ENCODE measurements at regions not wholly inside any gene's neighbourhood (a gene's known extent, or its start where the extent isn't known, plus 50 kb on each side); places are given as distances from the start of the nearest gene placed in this dataset.

- no peaks in the 10 kb centered on the region for H3K4me1 ChIP-seq
- H3K36me3 ChIP-seq (ENCODE audit: control insufficient read depth, insufficient read depth, low read length), result no peaks in the 10 kb centered on the region
- ChIA-PET CTCF (no interaction called here), POLR2A (no interaction called here)
- Mint-ChIP-seq H3K36me3 (ENCODE audit: insufficient read depth, unreplicated experiment) (no peaks in the 10 kb centered on the region), H3K27ac (ENCODE audit: unreplicated experiment) (no peak overlapping the region), H3K4me3 (ENCODE audit: unreplicated experiment) (no peak overlapping the region), H3K4me1 (ENCODE audit: low read depth, unreplicated experiment) (no peaks in the 10 kb centered on the region), H3K9me3 (ENCODE audit: unreplicated experiment) (no peaks in the 10 kb centered on the region), H3K27me3 (ENCODE audit: insufficient read depth, unreplicated experiment) (peaks cover 3% of the 10 kb centered on the region)
- H3K27me3 ChIP-seq (replicated peaks; ENCODE audit: control insufficient read depth, insufficient read depth, low read length), result no peaks in the 10 kb centered on the region
- H3K4me3 ChIP-seq (ENCODE audit: low read depth, low read length), result no peak overlapping the region
- TF ChIP-seq, protein P1, sequence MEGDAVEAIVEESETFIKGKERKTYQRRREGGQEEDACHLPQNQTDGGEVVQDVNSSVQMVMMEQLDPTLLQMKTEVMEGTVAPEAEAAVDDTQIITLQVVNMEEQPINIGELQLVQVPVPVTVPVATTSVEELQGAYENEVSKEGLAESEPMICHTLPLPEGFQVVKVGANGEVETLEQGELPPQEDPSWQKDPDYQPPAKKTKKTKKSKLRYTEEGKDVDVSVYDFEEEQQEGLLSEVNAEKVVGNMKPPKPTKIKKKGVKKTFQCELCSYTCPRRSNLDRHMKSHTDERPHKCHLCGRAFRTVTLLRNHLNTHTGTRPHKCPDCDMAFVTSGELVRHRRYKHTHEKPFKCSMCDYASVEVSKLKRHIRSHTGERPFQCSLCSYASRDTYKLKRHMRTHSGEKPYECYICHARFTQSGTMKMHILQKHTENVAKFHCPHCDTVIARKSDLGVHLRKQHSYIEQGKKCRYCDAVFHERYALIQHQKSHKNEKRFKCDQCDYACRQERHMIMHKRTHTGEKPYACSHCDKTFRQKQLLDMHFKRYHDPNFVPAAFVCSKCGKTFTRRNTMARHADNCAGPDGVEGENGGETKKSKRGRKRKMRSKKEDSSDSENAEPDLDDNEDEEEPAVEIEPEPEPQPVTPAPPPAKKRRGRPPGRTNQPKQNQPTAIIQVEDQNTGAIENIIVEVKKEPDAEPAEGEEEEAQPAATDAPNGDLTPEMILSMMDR (IDR thresholded peaks at IDR 0.05; ENCODE audit: insufficient read depth in 1 of 2, low read depth in 1 of 2, low read length in 1 of 2, severe bottlenecking in 1 of 2, unreplicated experiment in 1 of 2), result no peak
- no peak for DNase-seq
- intact Hi-C loops (cut with micrococcal nuclease; ENCODE audit: unreplicated experiment), result no loop called here
- H3K9me3 ChIP-seq, result no peaks in the 10 kb centered on the region
- no TSS peak for BruUV-seq (replicated peaks)
These were observed 500.2 kb downstream of the PDCD6IP start for GRCh38 chr3:34298653-34299052.

DNA sequence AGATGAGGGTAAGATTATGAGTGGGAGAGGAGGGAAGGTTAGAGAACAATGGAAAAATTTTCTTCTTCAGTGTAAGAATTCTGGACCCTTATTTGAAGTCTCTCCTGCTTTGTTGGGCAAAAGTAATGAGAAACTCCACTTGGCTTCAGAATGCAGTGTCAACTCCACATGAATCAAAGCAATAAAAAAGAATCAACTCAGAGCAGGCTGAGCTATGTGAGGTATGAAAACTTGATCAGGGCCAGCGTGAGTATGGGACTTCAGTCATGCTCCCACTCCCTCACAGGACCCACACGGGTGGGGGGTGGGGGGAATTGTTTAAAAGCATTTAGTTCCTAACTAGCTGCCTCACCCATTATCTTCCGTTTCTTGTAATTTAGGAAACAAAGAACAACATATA is 502.2 kb downstream of the PDCD6IP start:
- Histone ChIP-seq H3K36me3 (ENCODE audit: control insufficient read depth, insufficient read depth, low read length) (no peaks in the 10 kb centered on the region), H3K4me1 (no peaks in the 10 kb centered on the region), H3K9me3 (no peaks in the 10 kb centered on the region), H3K4me3 (ENCODE audit: low read depth, low read length) (no peak overlapping the region), H3K27me3 (replicated peaks; ENCODE audit: control insufficient read depth, insufficient read depth, low read length) (no peaks in the 10 kb centered on the region)
- no peak overlapping the region for H3K27ac Mint-ChIP-seq (ENCODE audit: unreplicated experiment)
- intact Hi-C loops (cut with micrococcal nuclease; ENCODE audit: unreplicated experiment), result no loop called here
- DNase-seq, result no peak
- TF ChIP-seq, protein P1 (IDR thresholded peaks at IDR 0.05; ENCODE audit: insufficient read depth in 1 of 2, low read depth in 1 of 2, low read length in 1 of 2, severe bottlenecking in 1 of 2, unreplicated experiment in 1 of 2), result no peak
- no peaks in the 10 kb centered on the region for H3K9me3 Mint-ChIP-seq (ENCODE audit: unreplicated experiment)
- CTCF ChIA-PET, result no interaction called here
- BruUV-seq (replicated peaks), result no TSS peak
- no peaks in the 10 kb centered on the region for H3K36me3 Mint-ChIP-seq (ENCODE audit: insufficient read depth, unreplicated experiment)
- H3K27me3 Mint-ChIP-seq (ENCODE audit: insufficient read depth, unreplicated experiment), result peaks cover 3% of the 10 kb centered on the region
- POLR2A ChIA-PET, result no interaction called here
- H3K4me1 Mint-ChIP-seq (ENCODE audit: low read depth, unreplicated experiment), result no peaks in the 10 kb centered on the region
- no peak overlapping the region for H3K4me3 Mint-ChIP-seq (ENCODE audit: unreplicated experiment)

- no peak overlapping the region for H3K4me3 Mint-ChIP-seq (ENCODE audit: unreplicated experiment)
- H3K36me3 Mint-ChIP-seq (ENCODE audit: insufficient read depth, unreplicated experiment), result no peaks in the 10 kb centered on the region
- no peaks in the 10 kb centered on the region for H3K4me1 Mint-ChIP-seq (ENCODE audit: low read depth, unreplicated experiment)
- TF ChIP-seq, protein P1 (IDR thresholded peaks at IDR 0.05; ENCODE audit: insufficient read depth in 1 of 2, low read depth in 1 of 2, low read length in 1 of 2, severe bottlenecking in 1 of 2, unreplicated experiment in 1 of 2), result no peak
- POLR2A ChIA-PET, result no interaction called here
- no peaks in the 10 kb centered on the region for H3K4me1 ChIP-seq
- no peaks in the 10 kb centered on the region for H3K27me3 ChIP-seq (replicated peaks; ENCODE audit: control insufficient read depth, insufficient read depth, low read length)
- no peaks in the 10 kb centered on the region for H3K9me3 Mint-ChIP-seq (ENCODE audit: unreplicated experiment)
- CTCF ChIA-PET, result no interaction called here
- H3K9me3 ChIP-seq, result no peaks in the 10 kb centered on the region
- no peaks in the 10 kb centered on the region for H3K36me3 ChIP-seq (ENCODE audit: control insufficient read depth, insufficient read depth, low read length)
- BruUV-seq (replicated peaks), result no TSS peak
- H3K27ac Mint-ChIP-seq (ENCODE audit: unreplicated experiment), result no peak overlapping the region
- H3K4me3 ChIP-seq (ENCODE audit: low read depth, low read length), result no peak overlapping the region
- intact Hi-C loops (cut with micrococcal nuclease; ENCODE audit: unreplicated experiment), result no loop called here
- no peak for DNase-seq
- peaks cover 3% of the 10 kb centered on the region for H3K27me3 Mint-ChIP-seq (ENCODE audit: insufficient read depth, unreplicated experiment)
These were observed 502.9 kb downstream of the PDCD6IP start for GRCh38 chr3:34301313-34301712.

Data from Caco-2 (cell line).